ENCODE measurements at regions not wholly inside any gene's neighbourhood (a gene's known extent, or its start where the extent isn't known, plus 50 kb on each side); places are given as distances from the start of the nearest gene placed in this dataset.

DNA sequence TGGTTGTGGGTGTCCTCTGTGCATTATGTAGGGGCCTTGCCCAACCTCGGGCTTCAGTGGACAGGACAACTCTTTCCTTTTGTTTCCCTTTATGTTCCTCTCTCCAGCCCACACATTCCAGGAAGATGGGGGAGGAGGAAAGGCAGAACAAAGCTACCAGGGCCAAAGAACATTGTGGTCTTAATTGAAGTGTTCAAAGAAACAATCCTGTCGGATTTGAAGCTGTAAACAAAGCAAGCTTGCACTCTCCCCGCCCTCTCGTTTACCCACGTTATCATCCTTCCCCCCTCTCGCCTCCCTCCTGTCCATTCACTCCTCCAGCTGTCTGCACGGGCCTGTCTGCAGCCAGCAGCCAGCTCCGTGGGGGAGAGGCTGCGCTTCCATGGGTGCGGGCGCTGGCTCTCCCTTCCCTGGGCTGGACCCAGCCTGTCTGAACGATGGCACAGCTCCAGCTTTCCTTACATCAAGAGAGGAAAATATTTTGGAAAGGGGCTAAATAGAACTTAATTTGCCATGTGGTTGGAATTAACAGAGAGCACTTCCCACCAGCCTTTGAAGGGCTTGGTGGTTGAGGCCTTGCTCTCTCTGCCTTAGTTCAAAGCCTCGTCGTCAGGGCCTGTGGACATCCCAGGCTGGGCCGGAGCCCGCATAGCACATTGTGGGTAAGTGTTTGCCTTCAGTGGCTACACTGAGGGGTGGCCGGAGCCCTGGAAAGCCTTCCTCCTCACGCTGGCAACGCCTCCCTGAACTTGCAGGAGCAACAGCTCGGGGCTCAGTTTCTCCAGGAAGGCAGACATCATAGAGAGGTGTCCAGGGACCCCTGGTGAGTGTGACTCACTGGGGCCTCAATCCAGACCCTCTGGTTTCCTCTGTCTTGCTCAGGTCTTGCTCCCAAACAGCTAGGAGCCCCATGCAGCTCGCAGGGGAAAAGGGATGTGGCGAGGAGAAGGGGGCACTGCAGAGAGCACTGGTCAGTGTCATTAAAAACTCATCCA, 60.6 kb upstream of the HS6ST1 start:
- peak; percentile 83 for DNase-seq (ENCODE audit: low spot score)
- intact Hi-C loops (cut with DNase I) = no loop called here

DNA sequence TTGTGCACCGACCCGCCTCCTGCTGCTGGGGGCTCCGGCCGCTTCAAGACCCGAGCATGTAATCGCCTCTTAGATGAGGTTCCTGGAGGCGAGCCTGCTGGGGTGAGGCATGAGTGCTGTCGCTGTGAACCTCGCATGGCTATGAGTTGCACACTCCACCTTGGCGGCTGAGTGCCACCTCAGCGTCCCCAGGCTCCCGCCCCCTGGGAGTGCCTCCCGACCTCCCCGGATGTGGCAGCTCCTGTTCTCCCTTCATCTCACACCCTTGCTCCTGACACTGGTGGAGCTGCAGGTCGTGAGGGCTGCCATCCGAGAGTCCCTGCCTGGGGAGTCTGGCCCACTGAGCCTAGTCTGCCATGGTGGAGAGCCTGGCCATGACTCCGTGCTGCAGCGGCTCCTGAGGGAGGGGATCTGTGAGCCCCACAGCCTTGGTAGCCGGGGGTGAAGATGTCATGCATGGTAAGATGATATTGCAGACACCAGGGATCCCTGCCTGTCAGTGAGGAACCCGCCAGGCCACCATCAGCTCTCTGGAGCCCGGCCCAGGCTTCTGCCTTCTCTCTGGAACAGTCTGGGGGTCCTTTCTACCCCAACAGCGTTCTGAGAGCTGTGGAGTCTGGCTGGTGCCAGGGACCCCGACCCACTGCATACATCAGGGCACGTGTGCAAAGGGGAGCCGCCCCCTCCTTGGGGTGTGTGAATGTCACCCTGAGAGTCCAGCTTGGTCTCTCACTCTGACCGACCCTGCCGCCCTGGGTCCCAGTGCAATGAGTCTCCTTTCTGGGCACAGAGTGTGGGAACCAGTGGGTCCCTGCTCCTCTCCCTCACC, 61.6 kb upstream of the HS6ST1 start:
- intact Hi-C loops (cut with DNase I) = no loop called here
- DNase-seq (ENCODE audit: low spot score) = peak; percentile 75

- DNase-seq (ENCODE audit: low spot score) = peak; percentile 67
- intact Hi-C loops (cut with DNase I) = no loop called here
Measured at GRCh38 chr2:128380961-128381938, 62.6 kb upstream of the HS6ST1 start.

DNA sequence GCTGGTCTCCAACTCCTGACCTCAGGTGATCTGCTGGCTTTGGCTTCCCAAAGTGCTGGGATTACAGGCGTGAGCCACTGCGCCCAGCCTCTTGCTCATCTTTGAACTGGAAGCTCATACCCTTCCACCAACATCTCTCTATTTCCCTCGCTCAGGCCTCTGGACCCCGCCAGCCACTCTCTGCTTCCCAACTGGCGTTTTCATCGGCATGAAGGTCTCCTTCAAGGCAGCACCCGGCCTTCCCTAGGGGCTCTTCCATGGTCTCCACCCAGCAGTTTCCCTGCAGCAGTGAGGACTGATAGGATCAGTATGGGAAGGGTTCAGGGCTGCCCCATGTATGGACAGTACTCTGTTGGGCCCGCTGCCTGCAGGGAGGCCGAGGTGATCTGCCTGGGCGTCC, 65.8 kb upstream of the HS6ST1 start:
- intact Hi-C loops (cut with DNase I) = no loop called here
- DNase-seq (ENCODE audit: low spot score) = peak; percentile 38

DNA sequence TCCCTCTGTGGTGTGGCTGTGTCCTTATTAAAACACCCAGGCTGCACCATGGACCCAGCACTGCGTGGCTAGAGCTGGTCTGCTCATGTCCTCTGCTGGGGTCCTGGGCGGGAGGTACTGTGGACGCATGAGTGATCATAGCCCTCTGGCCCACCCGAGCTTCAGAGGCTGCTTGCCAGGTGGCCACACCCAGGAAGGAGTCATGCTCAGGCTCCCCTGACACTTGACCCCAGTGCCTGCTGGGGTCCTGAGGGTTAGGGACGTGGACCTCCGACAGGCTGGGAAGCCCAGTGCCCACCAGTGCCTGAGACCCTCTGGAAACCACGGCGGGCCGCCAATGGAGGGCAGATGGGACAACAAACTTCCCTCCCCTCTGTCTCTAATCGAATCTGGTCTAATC, 66.3 kb upstream of the HS6ST1 start:
- intact Hi-C loops (cut with DNase I) = loop anchor here in 1 of 2 donors (1.0 to 5.0 kb wide), 2 partner anchors 45 to 1057 kb away; no protein-coding TSS in a partner anchor
- DNase-seq (ENCODE audit: low spot score) = peak; percentile 74

DNA sequence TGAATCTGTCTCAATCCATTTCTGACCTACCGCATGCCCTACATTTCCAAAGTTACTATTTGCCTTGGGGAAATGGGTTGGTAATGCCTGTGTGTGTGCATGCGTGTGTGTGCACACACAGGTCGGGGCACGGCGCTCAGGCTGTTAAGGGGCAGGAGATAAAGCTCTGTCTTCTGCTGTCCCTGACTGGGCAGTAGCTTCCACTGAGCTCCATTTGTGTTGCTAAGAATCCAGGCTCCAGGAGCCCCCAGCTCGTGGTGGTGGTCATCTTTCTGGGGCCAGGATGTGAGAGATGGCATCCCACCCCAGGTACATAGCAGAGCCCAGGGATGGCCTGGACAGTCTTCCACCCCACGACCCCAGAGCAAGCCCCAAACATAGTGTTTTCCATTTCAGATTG, 66.7 kb upstream of the HS6ST1 start:
- intact Hi-C loops (cut with DNase I) = loop anchor here in 1 of 2 donors (1.0 to 5.0 kb wide), 2 partner anchors 45 to 1057 kb away; no protein-coding TSS in a partner anchor
- no peak for DNase-seq (ENCODE audit: low spot score)

- intact Hi-C loops (cut with DNase I) = loop anchor here in 1 of 2 donors (5.0 kb wide), 1 partner anchor 1056 kb away; no protein-coding TSS in a partner anchor
- DNase-seq (ENCODE audit: low spot score) = peak; percentile 67
Measured at GRCh38 chr2:128386066-128386465, 67.4 kb upstream of the HS6ST1 start.

DNA sequence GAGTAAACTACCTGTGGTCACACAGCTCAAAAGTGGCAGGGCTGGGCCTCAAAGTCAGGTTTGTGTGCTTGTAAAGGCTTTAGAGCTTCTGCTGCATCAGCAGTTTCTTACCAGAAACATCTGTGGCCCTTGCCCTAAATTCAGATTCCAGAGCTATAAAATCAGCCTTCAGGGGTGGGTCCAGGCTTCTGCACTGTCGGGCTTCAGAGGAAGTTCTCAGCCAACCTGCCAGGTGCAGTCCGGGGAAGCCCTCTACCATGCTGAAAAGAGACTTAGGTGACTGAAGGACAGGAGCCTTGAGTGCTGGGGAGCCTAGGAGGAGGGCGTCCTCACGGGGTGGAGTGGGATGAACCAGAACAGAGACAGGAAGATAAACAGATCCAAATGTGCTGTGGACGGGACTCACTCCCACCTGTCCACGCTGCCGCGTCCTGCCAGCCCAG, 69.9 kb upstream of the HS6ST1 start:
- peak; percentile 48 for DNase-seq (ENCODE audit: low spot score)
- intact Hi-C loops (cut with DNase I) = loop anchor here in 1 of 2 donors (5.0 kb wide), 1 partner anchor 1054 kb away; no protein-coding TSS in a partner anchor

DNA sequence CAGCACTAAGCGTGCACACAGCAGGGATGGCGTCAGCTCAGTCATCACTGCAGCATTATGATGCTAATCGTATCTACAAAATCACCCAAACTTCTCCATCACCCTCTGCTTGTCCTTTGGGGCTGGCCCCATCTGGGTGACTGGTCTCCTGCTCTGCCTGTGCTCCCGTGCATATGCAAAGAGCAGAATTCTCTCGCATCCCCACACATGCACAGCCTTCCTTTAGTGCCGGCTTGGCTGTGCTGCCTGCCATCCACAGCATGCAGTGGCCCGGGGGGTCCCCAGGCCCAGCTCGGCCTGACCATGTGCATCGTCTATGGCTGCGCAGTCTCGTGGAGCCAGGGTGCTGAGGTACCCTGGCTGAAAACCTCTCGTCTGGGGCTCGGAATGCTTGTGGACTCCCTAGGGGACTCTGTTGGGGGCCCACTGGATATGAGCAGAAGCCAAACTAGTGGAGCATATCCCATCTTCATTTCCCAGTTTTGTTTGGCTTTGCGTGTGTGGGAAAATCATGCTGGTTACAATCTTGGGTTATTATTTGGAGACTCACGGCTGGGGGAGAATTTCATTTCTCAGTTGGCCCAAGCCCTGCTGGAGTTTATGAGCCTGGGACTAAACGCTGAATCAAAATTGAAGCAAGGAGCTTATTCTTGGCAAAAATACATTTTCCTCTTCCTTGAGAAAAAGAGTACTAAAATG, 70.9 kb upstream of the HS6ST1 start:
- DNase-seq (ENCODE audit: low spot score) = peak; percentile 63
- intact Hi-C loops (cut with DNase I) = loop anchor here in 1 of 2 donors (5.0 kb wide), 1 partner anchor 1053 kb away; no protein-coding TSS in a partner anchor

GRCh38 chr2:128390256-128390990, 71.8 kb upstream of the HS6ST1 start:
- intact Hi-C loops (cut with DNase I) = no loop called here
- peak; percentile 72 for DNase-seq (ENCODE audit: low spot score)

- intact Hi-C loops (cut with DNase I) = no loop called here
- peak; percentile 42 for DNase-seq (ENCODE audit: low spot score)
Measured at GRCh38 chr2:128390991-128391630, 72.4 kb upstream of the HS6ST1 start.

DNA sequence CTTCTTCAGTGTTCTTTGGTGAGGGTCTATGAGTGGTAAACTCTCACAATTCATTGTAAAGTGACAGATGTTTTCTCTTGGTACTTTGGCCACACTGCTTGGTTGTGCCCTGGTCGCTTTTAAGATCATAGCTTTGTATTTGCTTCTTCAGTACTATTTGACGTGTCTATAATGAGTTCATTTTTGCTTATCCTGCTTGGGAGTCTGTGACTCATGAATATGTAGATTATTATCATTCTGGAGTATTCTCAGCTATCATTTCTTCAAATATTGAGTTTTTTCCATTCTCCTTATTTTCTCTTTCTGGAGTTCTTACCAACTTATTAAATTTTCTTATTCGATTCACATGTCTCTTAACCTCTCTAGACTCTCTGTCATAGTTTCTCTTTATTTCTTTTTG, 73.0 kb upstream of the HS6ST1 start:
- DNase-seq (ENCODE audit: low spot score) = no peak
- intact Hi-C loops (cut with DNase I) = no loop called here

- intact Hi-C loops (cut with DNase I) = no loop called here
- no peak for DNase-seq (ENCODE audit: low spot score)
Measured at GRCh38 chr2:128392207-128392606, 73.5 kb upstream of the HS6ST1 start.

DNA sequence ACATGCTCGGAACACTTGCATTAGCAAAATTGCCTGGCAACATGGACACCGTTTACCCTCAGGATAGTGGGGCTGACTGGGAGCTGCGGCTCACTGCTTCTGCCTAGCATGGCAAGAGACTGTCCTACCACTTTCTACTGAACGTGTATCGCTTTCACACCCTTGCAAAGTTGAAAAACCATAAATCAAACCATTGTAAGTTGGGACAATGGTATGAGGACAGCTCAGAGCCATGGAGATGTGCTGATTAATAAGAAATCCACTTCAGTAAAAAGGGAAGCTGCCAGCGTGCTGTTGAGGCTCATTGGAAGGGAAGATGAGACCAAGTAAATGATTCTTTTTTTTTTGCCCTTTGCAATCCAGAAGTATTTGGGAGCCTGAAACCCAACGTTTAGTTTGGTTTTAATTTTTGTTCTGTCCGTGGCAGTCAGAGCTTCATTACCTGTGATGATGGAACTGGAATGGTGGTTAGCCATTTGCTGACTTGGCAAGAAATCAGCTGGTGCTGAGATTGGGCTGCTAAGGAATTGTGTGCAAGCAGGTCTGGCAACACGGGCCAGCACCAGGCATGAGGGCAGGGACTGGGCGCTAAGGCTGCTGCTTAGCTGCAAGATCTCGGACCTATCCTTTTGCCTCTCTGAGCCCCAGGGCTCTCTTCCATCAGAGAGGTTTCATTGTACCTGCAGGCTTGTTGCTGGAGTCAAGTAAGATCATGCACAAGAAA, 75.5 kb upstream of the HS6ST1 start:
- intact Hi-C loops (cut with DNase I) = no loop called here
- DNase-seq (ENCODE audit: low spot score) = peak; percentile 22

- intact Hi-C loops (cut with DNase I) = no loop called here
- DNase-seq (ENCODE audit: low spot score) = no peak
Measured at GRCh38 chr2:128395196-128395595, 76.5 kb upstream of the HS6ST1 start.

Measured in posterior vena cava (tissue), 2 donors.